ENCODE measurements at regions not wholly inside any gene's neighbourhood (a gene's known extent, or its start where the extent isn't known, plus 50 kb on each side); places are given as distances from the start of the nearest gene placed in this dataset.

DNA sequence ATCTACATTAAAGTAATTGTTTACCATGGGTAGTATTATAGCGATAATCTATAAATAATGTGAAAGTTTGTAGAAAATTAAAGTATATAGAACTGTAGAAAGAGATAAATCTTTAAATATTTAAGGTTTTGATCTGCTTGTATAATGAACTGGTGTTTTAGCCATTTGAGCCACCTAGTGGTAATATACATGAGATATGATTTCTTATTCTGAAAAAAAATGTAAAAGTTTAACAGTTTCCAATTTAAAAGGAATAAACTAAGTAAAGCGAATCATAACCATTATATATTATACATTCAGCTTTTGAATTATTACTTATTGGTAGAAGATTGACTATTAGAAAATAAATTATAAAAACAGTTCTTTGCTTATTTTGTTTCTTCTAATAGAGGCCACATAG lies 91.2 kb downstream of the OTUD1 start:
- no peaks in the 10 kb centered on the region for H3K9me3 Mint-ChIP-seq (ENCODE audit: low read depth)
- H3K4me3 Mint-ChIP-seq (ENCODE audit: unreplicated experiment), result no peak overlapping the region
- no peaks in the 10 kb centered on the region for H3K36me3 Mint-ChIP-seq (ENCODE audit: low read depth)
- TF ChIP-seq, protein P1, sequence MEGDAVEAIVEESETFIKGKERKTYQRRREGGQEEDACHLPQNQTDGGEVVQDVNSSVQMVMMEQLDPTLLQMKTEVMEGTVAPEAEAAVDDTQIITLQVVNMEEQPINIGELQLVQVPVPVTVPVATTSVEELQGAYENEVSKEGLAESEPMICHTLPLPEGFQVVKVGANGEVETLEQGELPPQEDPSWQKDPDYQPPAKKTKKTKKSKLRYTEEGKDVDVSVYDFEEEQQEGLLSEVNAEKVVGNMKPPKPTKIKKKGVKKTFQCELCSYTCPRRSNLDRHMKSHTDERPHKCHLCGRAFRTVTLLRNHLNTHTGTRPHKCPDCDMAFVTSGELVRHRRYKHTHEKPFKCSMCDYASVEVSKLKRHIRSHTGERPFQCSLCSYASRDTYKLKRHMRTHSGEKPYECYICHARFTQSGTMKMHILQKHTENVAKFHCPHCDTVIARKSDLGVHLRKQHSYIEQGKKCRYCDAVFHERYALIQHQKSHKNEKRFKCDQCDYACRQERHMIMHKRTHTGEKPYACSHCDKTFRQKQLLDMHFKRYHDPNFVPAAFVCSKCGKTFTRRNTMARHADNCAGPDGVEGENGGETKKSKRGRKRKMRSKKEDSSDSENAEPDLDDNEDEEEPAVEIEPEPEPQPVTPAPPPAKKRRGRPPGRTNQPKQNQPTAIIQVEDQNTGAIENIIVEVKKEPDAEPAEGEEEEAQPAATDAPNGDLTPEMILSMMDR (IDR thresholded peaks at IDR 0.05), result peak; percentile 83
- no peaks in the 10 kb centered on the region for H3K4me1 Mint-ChIP-seq (ENCODE audit: low read depth)
- H3K27me3 Mint-ChIP-seq (ENCODE audit: low read depth), result peaks cover 10% of the 10 kb centered on the region
- H3K27ac Mint-ChIP-seq (ENCODE audit: unreplicated experiment), result no peak overlapping the region
- DNase-seq (ENCODE audit: low spot score), result no peak

DNA sequence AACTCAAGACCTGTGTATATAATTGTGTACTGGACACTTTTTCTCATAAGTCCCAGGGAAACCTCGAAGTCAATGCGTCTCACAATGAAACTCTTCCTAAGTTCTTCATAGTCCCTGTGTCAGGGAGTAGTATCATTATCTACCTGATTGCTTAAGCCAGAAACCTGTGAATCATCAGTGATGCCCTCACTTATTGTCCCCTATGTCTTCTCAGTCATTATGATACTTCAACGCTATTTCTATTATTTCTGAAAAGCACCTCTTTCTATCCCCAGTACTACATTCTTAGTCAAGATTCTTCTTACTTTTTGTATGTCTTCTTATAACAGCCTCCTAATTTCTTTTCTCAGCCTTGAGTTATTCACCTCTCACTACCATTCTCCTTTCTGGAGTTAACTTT lies 94.3 kb downstream of the OTUD1 start:
- no peak for DNase-seq (ENCODE audit: low spot score)
- Mint-ChIP-seq H3K4me3 (ENCODE audit: unreplicated experiment) (no peak overlapping the region), H3K36me3 (ENCODE audit: low read depth) (no peaks in the 10 kb centered on the region), H3K4me1 (ENCODE audit: low read depth) (no peaks in the 10 kb centered on the region), H3K27ac (ENCODE audit: unreplicated experiment) (no peak overlapping the region), H3K9me3 (ENCODE audit: low read depth) (no peaks in the 10 kb centered on the region), H3K27me3 (ENCODE audit: low read depth) (peaks cover 14% of the 10 kb centered on the region)
- TF ChIP-seq, protein P1 (IDR thresholded peaks at IDR 0.05), result no peak

DNA sequence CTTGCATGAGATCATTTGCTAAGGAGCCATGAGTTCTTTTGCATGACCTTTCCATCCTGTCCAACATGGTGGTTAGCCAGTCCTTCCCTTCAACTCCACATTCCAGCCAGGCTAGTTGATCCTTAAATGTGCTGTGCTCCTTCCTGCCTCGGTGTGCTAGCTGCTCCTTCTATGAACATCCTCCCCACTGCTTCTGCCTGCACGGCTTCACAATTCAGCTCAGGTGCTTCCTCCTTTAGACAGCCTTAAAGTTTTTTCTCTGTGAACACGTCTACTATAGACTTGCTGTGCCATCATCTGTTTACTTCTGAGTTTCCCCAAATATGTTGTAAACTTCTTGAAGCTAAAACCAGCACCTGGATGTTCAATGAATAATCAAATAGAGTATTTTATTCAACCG lies 95.5 kb downstream of the OTUD1 start:
- Mint-ChIP-seq H3K27me3 (ENCODE audit: low read depth) (peaks cover 19% of the 10 kb centered on the region), H3K9me3 (ENCODE audit: low read depth) (no peaks in the 10 kb centered on the region), H3K4me1 (ENCODE audit: low read depth) (no peaks in the 10 kb centered on the region), H3K4me3 (ENCODE audit: unreplicated experiment) (no peak overlapping the region), H3K36me3 (ENCODE audit: low read depth) (no peaks in the 10 kb centered on the region), H3K27ac (ENCODE audit: unreplicated experiment) (no peak overlapping the region)
- TF ChIP-seq, protein P1 (IDR thresholded peaks at IDR 0.05), result no peak
- no peak for DNase-seq (ENCODE audit: low spot score)

DNA sequence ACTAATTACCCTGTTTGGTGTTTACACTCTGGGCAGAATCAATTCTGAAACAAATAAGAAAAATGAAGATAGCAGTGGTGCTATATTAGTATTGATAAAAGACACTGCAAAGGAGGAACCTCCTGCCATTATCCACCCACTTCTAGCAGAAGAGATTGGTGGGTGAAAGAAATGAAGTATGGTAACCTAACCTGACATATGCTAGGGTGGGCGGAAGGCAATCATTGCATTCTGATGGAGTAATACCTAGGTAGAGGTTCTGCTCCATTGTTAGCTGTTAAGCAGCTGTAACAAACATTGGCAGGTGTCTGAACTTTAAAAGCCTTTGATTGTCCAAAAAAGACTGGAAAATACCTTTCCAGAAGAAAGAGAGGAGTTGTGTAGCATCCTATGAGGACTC lies 95.9 kb downstream of the OTUD1 start:
- TF ChIP-seq, protein P1 (IDR thresholded peaks at IDR 0.05), result no peak
- H3K4me3 Mint-ChIP-seq (ENCODE audit: unreplicated experiment), result no peak overlapping the region
- H3K4me1 Mint-ChIP-seq (ENCODE audit: low read depth), result no peaks in the 10 kb centered on the region
- H3K27me3 Mint-ChIP-seq (ENCODE audit: low read depth), result peaks cover 19% of the 10 kb centered on the region
- DNase-seq (ENCODE audit: low spot score), result no peak
- H3K27ac Mint-ChIP-seq (ENCODE audit: unreplicated experiment), result no peak overlapping the region
- no peaks in the 10 kb centered on the region for H3K9me3 Mint-ChIP-seq (ENCODE audit: low read depth)
- H3K36me3 Mint-ChIP-seq (ENCODE audit: low read depth), result no peaks in the 10 kb centered on the region

DNA sequence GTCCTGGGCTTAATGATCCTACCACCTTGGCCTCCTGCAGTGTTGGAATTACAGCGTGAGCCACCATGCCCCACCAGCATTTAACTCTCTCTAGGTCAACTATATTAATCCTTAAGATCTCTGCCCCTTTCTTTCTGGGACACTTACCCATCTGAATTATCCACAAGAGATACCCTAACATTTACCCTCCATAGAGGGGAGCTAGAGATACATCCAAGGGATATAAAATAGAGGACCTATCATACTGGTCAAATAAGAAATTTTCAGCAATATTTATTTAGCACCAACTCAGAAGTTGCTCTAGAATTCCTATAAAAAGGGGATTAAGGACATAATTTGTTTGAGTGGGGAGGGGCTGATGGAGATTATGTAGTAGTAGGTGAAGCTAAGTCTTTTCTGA lies 96.5 kb downstream of the OTUD1 start:
- Mint-ChIP-seq H3K27ac (ENCODE audit: unreplicated experiment) (no peak overlapping the region), H3K4me1 (ENCODE audit: low read depth) (no peaks in the 10 kb centered on the region), H3K4me3 (ENCODE audit: unreplicated experiment) (no peak overlapping the region), H3K27me3 (ENCODE audit: low read depth) (peaks cover 19% of the 10 kb centered on the region), H3K36me3 (ENCODE audit: low read depth) (no peaks in the 10 kb centered on the region), H3K9me3 (ENCODE audit: low read depth) (no peaks in the 10 kb centered on the region)
- no peak for DNase-seq (ENCODE audit: low spot score)
- TF ChIP-seq, protein P1 (IDR thresholded peaks at IDR 0.05), result no peak
